Chondrocyte (in vitro differentiated cells): ENCODE measurements at regions not wholly inside any gene's neighbourhood (a gene's known extent, or its start where the extent isn't known, plus 50 kb on each side); places are given as distances from the start of the nearest gene placed in this dataset.

Experiments used
- DNase-seq: peaks from one replicate; pipeline ENCODE4 v3.0.0; 2021; ENCODE audit warnings: mixed read lengths, low spot score
- H3K27ac Mint-ChIP-seq: one replicate; pipeline ENCODE4 v1.8.0; 2021; ENCODE audit warnings: mild to moderate bottlenecking, moderate library complexity, mixed read lengths; ENCODE audit not compliant: unreplicated experiment
- H3K27me3 Mint-ChIP-seq: 2 replicates; pipeline ENCODE4 v1.8.0; 2021; ENCODE audit warnings: low read depth, mixed read lengths
- H3K36me3 Mint-ChIP-seq: 2 replicates; pipeline ENCODE4 v1.8.0; 2021; ENCODE audit warnings: low read depth, mixed read lengths
- H3K4me1 Mint-ChIP-seq: 2 replicates; pipeline ENCODE4 v1.8.0; 2021; ENCODE audit warnings: low read depth, mild to moderate bottlenecking, mixed read lengths
- H3K4me3 Mint-ChIP-seq: one replicate; pipeline ENCODE4 v1.8.0; 2021; ENCODE audit warnings: mild to moderate bottlenecking, moderate library complexity, mixed read lengths; ENCODE audit not compliant: unreplicated experiment
- H3K9me3 Mint-ChIP-seq: 2 replicates; pipeline ENCODE4 v1.8.0; 2021; ENCODE audit warnings: low read depth, mixed read lengths
- CTCF ChIP-seq: fragments of 200-600 bp; sonication (generic); IDR thresholded peaks from 2 replicates; pipeline ENCODE4 v1.5.0; 2021; ENCODE audit warnings: antibody characterized with exemption, mild to moderate bottlenecking, moderate library complexity

DNA sequence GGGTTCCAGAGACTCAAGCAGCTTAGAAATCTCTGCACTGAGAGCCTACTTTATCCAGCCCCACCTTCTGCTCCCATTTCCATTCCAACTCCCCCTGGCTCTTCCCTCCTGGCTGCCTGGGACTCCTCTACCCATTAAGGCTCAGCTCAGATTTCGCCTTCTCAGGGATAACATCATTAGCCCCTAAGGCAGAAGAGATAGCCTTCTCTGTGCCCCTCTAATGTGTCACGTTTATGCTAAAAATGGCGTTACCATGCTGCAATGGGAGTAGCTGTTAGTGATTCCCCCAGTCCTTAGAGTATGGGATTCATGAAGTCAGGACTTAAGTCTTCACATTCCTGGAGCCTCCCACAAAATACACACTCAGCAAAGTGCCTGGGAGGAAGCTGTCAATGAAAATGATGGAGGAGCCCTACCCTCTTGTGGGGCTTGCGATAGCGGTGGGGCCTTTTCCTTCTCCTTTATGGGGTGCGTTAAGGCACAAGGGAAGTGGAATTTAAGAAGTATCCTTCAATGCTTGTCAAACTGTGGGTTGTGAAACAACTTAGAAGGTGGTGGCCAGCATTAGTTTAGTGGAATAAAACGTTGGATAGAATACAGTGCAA is 144.7 kb upstream of the COPS8 start:
- no peak overlapping the region for H3K27ac Mint-ChIP-seq
- no peaks in the 10 kb centered on the region for H3K9me3 Mint-ChIP-seq
- TF ChIP-seq CTCF: no peak
- H3K4me3 Mint-ChIP-seq: no peak overlapping the region
- peaks cover 4% of the 10 kb centered on the region for H3K27me3 Mint-ChIP-seq
- no peaks in the 10 kb centered on the region for H3K4me1 Mint-ChIP-seq
- DNase-seq: no peak
- no peaks in the 10 kb centered on the region for H3K36me3 Mint-ChIP-seq

DNA sequence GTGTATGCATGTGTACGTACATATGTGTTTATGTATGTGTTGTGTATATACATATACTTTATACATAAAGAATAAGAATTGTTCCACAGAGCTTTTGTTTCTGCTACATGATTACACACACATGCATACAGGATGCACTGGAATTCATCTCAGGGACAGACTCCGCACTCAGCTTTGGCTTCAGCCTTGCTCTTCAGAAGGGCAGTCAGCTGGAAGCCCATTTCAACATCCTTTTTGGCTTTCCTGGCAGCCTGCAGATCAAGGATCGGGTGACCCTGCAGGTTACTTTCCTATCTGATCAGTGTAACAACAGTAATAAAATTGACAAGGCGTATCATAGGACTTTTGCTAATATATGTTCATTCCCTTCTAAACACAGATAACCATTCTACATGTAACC is 144.1 kb upstream of the COPS8 start:
- H3K4me3 Mint-ChIP-seq: no peak overlapping the region

DNA sequence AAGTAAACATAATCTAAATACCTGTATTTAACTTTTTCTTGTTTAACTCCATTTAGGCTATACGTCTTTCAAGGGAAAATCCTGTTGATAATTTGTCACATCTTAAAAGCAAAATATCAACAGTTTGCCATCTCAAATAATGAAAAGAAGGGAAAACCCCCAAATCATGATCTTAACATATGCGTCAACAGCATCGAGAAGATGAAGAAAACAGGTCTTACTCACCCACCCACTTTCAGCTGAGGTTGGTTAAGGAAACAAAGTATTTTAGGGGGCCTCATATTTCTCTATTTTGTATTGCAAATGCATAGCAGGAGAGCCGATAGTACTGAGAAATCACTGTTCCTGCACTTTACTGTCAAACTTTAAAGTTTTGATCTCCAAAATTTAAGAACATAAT is 143.1 kb upstream of the COPS8 start:
- no peak for DNase-seq
- Mint-ChIP-seq H3K4me3 (no peak overlapping the region), H3K9me3 (no peaks in the 10 kb centered on the region), H3K4me1 (no peaks in the 10 kb centered on the region), H3K27ac (no peak overlapping the region), H3K36me3 (no peaks in the 10 kb centered on the region), H3K27me3 (peaks cover 4% of the 10 kb centered on the region)
- TF ChIP-seq CTCF: no peak

More for the DNA sequence above, 144.1 kb upstream of the COPS8 start:
- Mint-ChIP-seq H3K36me3 (no peaks in the 10 kb centered on the region), H3K27me3 (peaks cover 4% of the 10 kb centered on the region), H3K9me3 (no peaks in the 10 kb centered on the region), H3K4me1 (no peaks in the 10 kb centered on the region), H3K27ac (no peak overlapping the region)
- no peak for DNase-seq
- TF ChIP-seq CTCF: no peak

- H3K27ac Mint-ChIP-seq: no peak overlapping the region
- no peak overlapping the region for H3K4me3 Mint-ChIP-seq
- H3K4me1 Mint-ChIP-seq: no peaks in the 10 kb centered on the region
These were observed 142.6 kb upstream of the COPS8 start for GRCh38 chr2:236943068-236943467.

GRCh38 chr2:236943841-236944513 is 141.7 kb upstream of the COPS8 start:
- DNase-seq: no peak
- no peak overlapping the region for H3K27ac Mint-ChIP-seq
- no peaks in the 10 kb centered on the region for H3K9me3 Mint-ChIP-seq

More at GRCh38 chr2:236943068-236943467, 142.6 kb upstream of the COPS8 start:
- no peak for TF ChIP-seq CTCF
- DNase-seq: no peak
- Mint-ChIP-seq H3K36me3 (no peaks in the 10 kb centered on the region), H3K27me3 (peaks cover 4% of the 10 kb centered on the region), H3K9me3 (no peaks in the 10 kb centered on the region)

More at GRCh38 chr2:236943841-236944513, 141.7 kb upstream of the COPS8 start:
- no peak overlapping the region for H3K4me3 Mint-ChIP-seq
- H3K36me3 Mint-ChIP-seq: no peaks in the 10 kb centered on the region
- peaks cover 4% of the 10 kb centered on the region for H3K27me3 Mint-ChIP-seq
- no peak for TF ChIP-seq CTCF
- H3K4me1 Mint-ChIP-seq: no peaks in the 10 kb centered on the region
